ENCODE measurements at regions not wholly inside any gene's neighbourhood (a gene's known extent, or its start where the extent isn't known, plus 50 kb on each side); places are given as distances from the start of the nearest gene placed in this dataset.

- TF ChIP-seq CTCF (conservative IDR thresholded peaks at IDR 0.05; ENCODE audit: low read length) (no peak), EZH2phosphoT487 (IDR thresholded peaks at IDR 0.05; ENCODE audit: borderline replicate concordance) (no peak)
Observed at GRCh38 chr2:118650327-118650726, 197.1 kb downstream of the EN1 start.
